Keratinocyte (primary cell): ENCODE measurements at regions not wholly inside any gene's neighbourhood (a gene's known extent, or its start where the extent isn't known, plus 50 kb on each side); places are given as distances from the start of the nearest gene placed in this dataset.

Experiments used
- EZH2 ChIP-seq: IDR thresholded peaks from one replicate; pipeline ENCODE4 v1.6.1; 2012; ENCODE audit warnings: inconsistent platforms, mild to moderate bottlenecking, low read length, moderate library complexity
- TF ChIP-seq, protein P1 (sequence below), 3 experiments: IDR thresholded peaks in 1 of 3; conservative IDR thresholded peaks in 1 of 3; optimal IDR thresholded peaks in 1 of 3; 2 replicates in 2 of 3; 3 replicates in 1 of 3; pipeline versions ENCODE3 to v1.5.1; 2011; ENCODE audit warnings: low read length in 3 of 3, mild to moderate bottlenecking in 3 of 3, moderate library complexity in 2 of 3, control low read depth in 1 of 3, inconsistent platforms in 1 of 3; ENCODE audit not compliant: insufficient read depth in 2 of 3; ENCODE audit errors: extremely low read depth in 1 of 3

DNA sequence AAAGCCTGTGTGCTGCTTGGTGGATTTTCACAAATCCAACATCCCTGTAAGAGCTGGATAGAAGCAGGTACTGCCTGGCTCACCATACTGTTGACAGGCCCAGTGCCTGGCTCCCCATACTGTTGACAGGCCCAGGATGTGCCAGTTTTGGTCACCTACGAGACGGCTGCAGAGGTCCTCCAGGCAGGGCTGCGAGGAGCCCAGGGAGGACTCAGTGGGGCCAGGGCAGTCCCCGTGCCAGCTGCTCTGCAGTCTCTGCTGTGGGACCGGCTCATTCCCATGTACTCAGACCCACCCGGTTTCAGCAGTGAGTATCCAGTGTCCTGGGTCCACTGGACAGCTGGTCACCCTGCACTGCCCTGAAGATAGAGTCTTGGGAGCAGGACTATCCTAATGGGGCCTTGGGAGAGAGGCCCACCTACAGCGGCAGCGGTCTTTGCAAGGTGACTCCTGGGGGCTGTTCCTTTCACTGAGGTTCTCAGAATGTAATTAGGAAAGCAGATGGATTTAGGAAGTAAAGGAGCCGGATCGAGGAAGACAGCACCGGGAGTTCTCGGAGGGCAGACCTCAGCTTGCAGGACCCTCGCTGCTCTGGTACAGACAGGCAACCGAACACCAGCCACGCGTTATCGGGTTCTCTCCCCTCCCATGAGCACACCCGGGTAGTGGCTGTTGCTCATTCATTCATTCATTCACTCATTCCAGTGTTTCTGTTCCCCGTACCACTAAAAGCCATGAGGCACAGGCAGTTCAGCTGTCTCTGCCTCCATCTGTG lies 106.1 kb downstream of the CTTN start:
- TF ChIP-seq, protein P1, sequence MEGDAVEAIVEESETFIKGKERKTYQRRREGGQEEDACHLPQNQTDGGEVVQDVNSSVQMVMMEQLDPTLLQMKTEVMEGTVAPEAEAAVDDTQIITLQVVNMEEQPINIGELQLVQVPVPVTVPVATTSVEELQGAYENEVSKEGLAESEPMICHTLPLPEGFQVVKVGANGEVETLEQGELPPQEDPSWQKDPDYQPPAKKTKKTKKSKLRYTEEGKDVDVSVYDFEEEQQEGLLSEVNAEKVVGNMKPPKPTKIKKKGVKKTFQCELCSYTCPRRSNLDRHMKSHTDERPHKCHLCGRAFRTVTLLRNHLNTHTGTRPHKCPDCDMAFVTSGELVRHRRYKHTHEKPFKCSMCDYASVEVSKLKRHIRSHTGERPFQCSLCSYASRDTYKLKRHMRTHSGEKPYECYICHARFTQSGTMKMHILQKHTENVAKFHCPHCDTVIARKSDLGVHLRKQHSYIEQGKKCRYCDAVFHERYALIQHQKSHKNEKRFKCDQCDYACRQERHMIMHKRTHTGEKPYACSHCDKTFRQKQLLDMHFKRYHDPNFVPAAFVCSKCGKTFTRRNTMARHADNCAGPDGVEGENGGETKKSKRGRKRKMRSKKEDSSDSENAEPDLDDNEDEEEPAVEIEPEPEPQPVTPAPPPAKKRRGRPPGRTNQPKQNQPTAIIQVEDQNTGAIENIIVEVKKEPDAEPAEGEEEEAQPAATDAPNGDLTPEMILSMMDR (optimal IDR thresholded peaks at IDR 0.05 in 1 of 3, IDR thresholded peaks at IDR 0.05 in 1 of 3, conservative IDR thresholded peaks at IDR 0.05 in 1 of 3; ENCODE audit: extremely low read depth in 1 of 3, insufficient read depth in 2 of 3, low read length in 3 of 3) = no peak
- no peak for TF ChIP-seq EZH2
